Brain microvascular endothelial cell (primary cell): ENCODE measurements at regions not wholly inside any gene's neighbourhood (a gene's known extent, or its start where the extent isn't known, plus 50 kb on each side); places are given as distances from the start of the nearest gene placed in this dataset.

Source experiments
- DNase-seq: peaks from one replicate; pipeline ENCODE4 v3.0.0-alpha.2; 2020
- H3K27ac ChIP-seq: fragments of 250-450 bp; sonication (Bioruptor Pico); 2 replicates; pipeline ENCODE4 v1.5.1; 2020; ENCODE audit warnings: mild to moderate bottlenecking, moderate library complexity
- H3K27me3 ChIP-seq: fragments of 250-450 bp; sonication (Bioruptor Pico); replicated peaks from 2 replicates; pipeline ENCODE4 v1.5.1; 2020; ENCODE audit warnings: mild to moderate bottlenecking
- H3K36me3 ChIP-seq: fragments of 250-450 bp; sonication (Bioruptor Pico); replicated peaks from 2 replicates; pipeline ENCODE4 v1.5.1; 2020; ENCODE audit warnings: mild to moderate bottlenecking
- H3K4me3 ChIP-seq: 2 replicates; pipeline ENCODE4 v1.5.1; 2011; ENCODE audit warnings: low read depth, mild to moderate bottlenecking, control low read depth, low read length, moderate library complexity
- CTCF ChIP-seq: IDR thresholded peaks from 2 replicates; pipeline ENCODE4 v1.5.1; 2011; ENCODE audit warnings: low read depth, mild to moderate bottlenecking, moderate library complexity, low read length, control low read depth, inconsistent platforms; ENCODE audit errors: missing control alignments
- in situ Hi-C: cut with HindIII; loops from 2 replicates; pipeline ENCODE4 v1.10.0; 2017; ENCODE audit warnings: low sequenced_read_pairs, low pct_ligation_motif_present

GRCh38 chr13:80083081-80083852 is 257.7 kb downstream of the SPRY2 start:
- TF ChIP-seq CTCF = no peak
- peak overlapping the region; percentile 67 for H3K27ac ChIP-seq
- no peak for DNase-seq
- in situ Hi-C loops = no loop called here
- H3K4me3 ChIP-seq = peak overlapping the region; percentile 6
- no peaks in the 10 kb centered on the region for H3K36me3 ChIP-seq
- H3K27me3 ChIP-seq = no peaks in the 10 kb centered on the region

GRCh38 chr13:80082396-80083080 is 258.4 kb downstream of the SPRY2 start:
- Histone ChIP-seq H3K36me3 (no peaks in the 10 kb centered on the region), H3K4me3 (no peak overlapping the region), H3K27me3 (no peaks in the 10 kb centered on the region), H3K27ac (no peak overlapping the region)
- in situ Hi-C loops = no loop called here
- no peak for TF ChIP-seq CTCF
- peak; percentile 45 for DNase-seq

GRCh38 chr13:80074811-80075210 is 266.1 kb downstream of the SPRY2 start:
- in situ Hi-C loops = no loop called here
- no peak for TF ChIP-seq CTCF
- no peak overlapping the region for H3K4me3 ChIP-seq
- no peak overlapping the region for H3K27ac ChIP-seq
- no peaks in the 10 kb centered on the region for H3K36me3 ChIP-seq
- no peak for DNase-seq
- H3K27me3 ChIP-seq = no peaks in the 10 kb centered on the region

GRCh38 chr13:80074143-80074752 is 266.7 kb downstream of the SPRY2 start:
- H3K36me3 ChIP-seq = no peaks in the 10 kb centered on the region
- no peak overlapping the region for H3K27ac ChIP-seq
- no peaks in the 10 kb centered on the region for H3K27me3 ChIP-seq
- DNase-seq = no peak
- in situ Hi-C loops = no loop called here
- no peak for TF ChIP-seq CTCF
- no peak overlapping the region for H3K4me3 ChIP-seq

GRCh38 chr13:80072231-80072630 is 268.7 kb downstream of the SPRY2 start:
- no peak overlapping the region for H3K4me3 ChIP-seq
- in situ Hi-C loops = no loop called here
- no peak for TF ChIP-seq CTCF
- no peak overlapping the region for H3K27ac ChIP-seq
- H3K27me3 ChIP-seq = no peaks in the 10 kb centered on the region
- H3K36me3 ChIP-seq = no peaks in the 10 kb centered on the region
- DNase-seq = no peak
